Body of pancreas (tissue), 4 donors: ENCODE measurements at regions not wholly inside any gene's neighbourhood (a gene's known extent, or its start where the extent isn't known, plus 50 kb on each side); places are given as distances from the start of the nearest gene placed in this dataset.

Experiments used
- ATAC-seq: fragments of 150-250 bp; one replicate; pipeline ENCODE4 v1.9.1; 2016
- DNase-seq, 4 donors: peaks; one replicate each; pipeline ENCODE4 v3.0.0-alpha.2; 2019
- H3K27ac ChIP-seq, 4 donors: fragments of 200-600 bp; sonication (generic); 1 replicate in 3 of 4; 2 replicates in 1 of 4; pipeline versions ENCODE4 v1.5.1 to v1.6.1; 2016 to 2019; ENCODE audit warnings: mild to moderate bottlenecking in 1 of 4, mixed read lengths in 1 of 4, moderate library complexity in 1 of 4
- H3K27me3 ChIP-seq, 2 donors: fragments of 200-600 bp; sonication (generic); one replicate each; pipeline ENCODE4 v1.6.0; 2016; ENCODE audit warnings: mild to moderate bottlenecking in 1 of 2
- H3K36me3 ChIP-seq, 2 donors: fragments of 200-600 bp; sonication (generic); replicated peaks in 1 of 2; 2 replicates each; pipeline ENCODE4 v1.5.1; 2016; ENCODE audit warnings: low read depth in 2 of 2; ENCODE audit not compliant: insufficient read depth in 1 of 2
- H3K4me1 ChIP-seq: fragments of 200-600 bp; sonication (generic); one replicate; pipeline ENCODE4 v1.6.0; 2016
- H3K4me3 ChIP-seq, 2 donors: fragments of 200-600 bp; sonication (generic); 1 replicate in 1 of 2; 2 replicates in 1 of 2; pipeline ENCODE4 v1.5.1; 2016 to 2019
- H3K9me3 ChIP-seq, 3 donors: fragments of 200-600 bp; sonication (generic); 1 replicate in 2 of 3; 2 replicates in 1 of 3; pipeline ENCODE4 v1.5.1; 2016
- POLR2A ChIP-seq, 3 donors: fragments of 450-650 bp; IDR thresholded peaks; one replicate each; pipeline ENCODE4 v1.6.1; 2016; ENCODE audit warnings: antibody characterized with exemption in 3 of 3, mild to moderate bottlenecking in 2 of 3
- WGBS, 2 donors: methylation state at CpG; one replicate each; pipeline ENCODE4 v1.1.5; 2017; 5-methylcytosine and 5-hydroxymethylcytosine counted together
- intact Hi-C: fragments of 100-400 bp; cut with DNase I; formaldehyde crosslinking; loops from one replicate; pipeline ENCODE4 v1.15.1; 2023
- TF ChIP-seq, protein P1 (sequence below), 7 experiments: fragments of 450-650 bp in 4 of 7; fragments of 200-600 bp in 3 of 7; sonication (generic) in 3 of 7; IDR thresholded peaks; one replicate each; pipeline ENCODE4 v1.5.1; 2016 to 2019; ENCODE audit warnings: antibody characterized with exemption in 7 of 7

DNA sequence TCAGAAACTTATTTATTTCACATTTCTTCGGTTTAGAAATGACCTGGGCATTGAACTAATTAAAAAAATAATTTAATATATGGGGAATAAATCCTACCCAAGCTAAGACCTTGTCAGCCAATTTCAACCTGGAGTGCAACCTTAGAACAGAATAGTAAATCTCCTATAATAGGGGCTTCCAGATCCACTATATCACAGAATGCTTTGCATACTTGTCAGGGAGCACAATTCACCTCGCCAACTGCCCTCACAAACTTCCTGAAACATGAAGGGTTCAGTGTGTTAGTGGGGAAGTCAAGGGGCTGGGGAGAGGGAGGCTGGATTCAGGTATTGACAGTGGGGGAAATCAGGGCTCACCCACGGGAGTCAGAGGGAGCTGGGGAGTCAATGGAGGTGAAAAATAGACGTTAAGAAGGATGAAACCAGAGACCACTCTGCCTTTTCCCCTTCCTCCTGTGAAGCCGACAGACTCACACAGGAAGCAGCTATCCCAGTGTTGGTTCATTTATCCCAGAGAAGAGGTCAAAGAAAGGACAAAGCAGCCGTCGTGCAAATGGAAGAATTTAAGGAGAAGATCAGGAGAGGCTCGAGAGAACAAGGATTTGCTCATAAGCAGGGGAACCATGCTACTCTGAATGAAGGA, 453.3 kb downstream of the NUF2 start:
- Histone ChIP-seq H3K36me3 (no peaks in the 10 kb centered on the region), H3K27me3 (no peaks in the 10 kb centered on the region), H3K4me3 (no peak overlapping the region), H3K9me3 (no peaks in the 10 kb centered on the region), H3K27ac (no peak overlapping the region), H3K4me1 (no peaks in the 10 kb centered on the region)
- no peak for ATAC-seq
- DNase-seq = no peak
- intact Hi-C loops = no loop called here
- 18 to 24% methylated on average over 8 of the region's 8 CpGs for WGBS, 2 donors
- TF ChIP-seq POLR2A (IDR thresholded peaks at IDR 0.05) = no peak
- TF ChIP-seq, protein P1, sequence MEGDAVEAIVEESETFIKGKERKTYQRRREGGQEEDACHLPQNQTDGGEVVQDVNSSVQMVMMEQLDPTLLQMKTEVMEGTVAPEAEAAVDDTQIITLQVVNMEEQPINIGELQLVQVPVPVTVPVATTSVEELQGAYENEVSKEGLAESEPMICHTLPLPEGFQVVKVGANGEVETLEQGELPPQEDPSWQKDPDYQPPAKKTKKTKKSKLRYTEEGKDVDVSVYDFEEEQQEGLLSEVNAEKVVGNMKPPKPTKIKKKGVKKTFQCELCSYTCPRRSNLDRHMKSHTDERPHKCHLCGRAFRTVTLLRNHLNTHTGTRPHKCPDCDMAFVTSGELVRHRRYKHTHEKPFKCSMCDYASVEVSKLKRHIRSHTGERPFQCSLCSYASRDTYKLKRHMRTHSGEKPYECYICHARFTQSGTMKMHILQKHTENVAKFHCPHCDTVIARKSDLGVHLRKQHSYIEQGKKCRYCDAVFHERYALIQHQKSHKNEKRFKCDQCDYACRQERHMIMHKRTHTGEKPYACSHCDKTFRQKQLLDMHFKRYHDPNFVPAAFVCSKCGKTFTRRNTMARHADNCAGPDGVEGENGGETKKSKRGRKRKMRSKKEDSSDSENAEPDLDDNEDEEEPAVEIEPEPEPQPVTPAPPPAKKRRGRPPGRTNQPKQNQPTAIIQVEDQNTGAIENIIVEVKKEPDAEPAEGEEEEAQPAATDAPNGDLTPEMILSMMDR (IDR thresholded peaks at IDR 0.05) = no peak

DNA sequence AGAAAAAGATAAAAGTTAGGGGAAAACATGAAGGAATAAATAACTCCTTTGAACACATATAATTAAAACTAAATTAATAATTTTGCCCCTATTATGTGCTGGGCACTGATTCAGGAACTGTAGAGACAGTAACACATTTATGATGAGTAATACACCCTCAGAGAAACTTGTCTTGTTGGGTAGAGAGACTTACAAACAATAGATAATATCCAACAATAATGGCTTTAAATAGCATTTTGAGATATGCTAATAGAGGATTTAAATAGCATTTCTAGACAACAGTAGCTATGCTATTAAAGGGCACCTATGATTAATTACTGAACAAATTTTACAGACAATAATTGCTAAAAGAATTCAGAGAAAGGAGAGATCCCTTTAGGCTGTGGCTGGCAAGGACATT, 455.5 kb downstream of the NUF2 start:
- no peak for TF ChIP-seq POLR2A (IDR thresholded peaks at IDR 0.05)
- TF ChIP-seq, protein P1 (IDR thresholded peaks at IDR 0.05) = no peak

DNA sequence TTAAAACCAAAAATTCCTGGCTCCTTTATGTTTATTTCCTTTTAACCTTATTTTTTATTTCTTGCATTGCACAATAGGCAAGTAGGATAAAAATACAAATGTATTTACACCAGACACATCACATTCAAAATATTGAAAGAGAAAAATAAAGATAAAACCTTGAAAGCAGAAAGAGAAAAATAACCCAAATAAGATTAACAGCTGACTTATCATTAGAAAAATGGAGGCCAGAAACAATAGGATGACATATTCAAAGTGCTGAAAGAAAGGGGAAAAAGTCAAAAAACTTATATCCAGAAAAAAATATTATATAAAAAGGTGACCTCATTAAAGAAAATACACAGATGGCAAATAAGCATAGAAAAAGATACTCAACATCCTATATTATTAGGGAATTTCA, 459.4 kb downstream of the NUF2 start:
- intact Hi-C loops = no loop called here
- no peak for DNase-seq
- no peak for ATAC-seq
- H3K4me3 ChIP-seq = no peak overlapping the region
- TF ChIP-seq, protein P1 (IDR thresholded peaks at IDR 0.05) = no peak
- TF ChIP-seq POLR2A (IDR thresholded peaks at IDR 0.05) = no peak
- H3K4me1 ChIP-seq = no peaks in the 10 kb centered on the region
- no peaks in the 10 kb centered on the region for H3K27me3 ChIP-seq
- no peaks in the 10 kb centered on the region for H3K36me3 ChIP-seq
- no peaks in the 10 kb centered on the region for H3K9me3 ChIP-seq
- H3K27ac ChIP-seq = no peak overlapping the region

More for the DNA sequence above, 455.5 kb downstream of the NUF2 start:
- intact Hi-C loops = no loop called here
- Histone ChIP-seq H3K27me3 (no peaks in the 10 kb centered on the region), H3K36me3 (no peaks in the 10 kb centered on the region), H3K4me3 (no peak overlapping the region), H3K27ac (no peak overlapping the region), H3K4me1 (no peaks in the 10 kb centered on the region), H3K9me3 (no peaks in the 10 kb centered on the region)
- DNase-seq (no peak), ATAC-seq (no peak)

DNA sequence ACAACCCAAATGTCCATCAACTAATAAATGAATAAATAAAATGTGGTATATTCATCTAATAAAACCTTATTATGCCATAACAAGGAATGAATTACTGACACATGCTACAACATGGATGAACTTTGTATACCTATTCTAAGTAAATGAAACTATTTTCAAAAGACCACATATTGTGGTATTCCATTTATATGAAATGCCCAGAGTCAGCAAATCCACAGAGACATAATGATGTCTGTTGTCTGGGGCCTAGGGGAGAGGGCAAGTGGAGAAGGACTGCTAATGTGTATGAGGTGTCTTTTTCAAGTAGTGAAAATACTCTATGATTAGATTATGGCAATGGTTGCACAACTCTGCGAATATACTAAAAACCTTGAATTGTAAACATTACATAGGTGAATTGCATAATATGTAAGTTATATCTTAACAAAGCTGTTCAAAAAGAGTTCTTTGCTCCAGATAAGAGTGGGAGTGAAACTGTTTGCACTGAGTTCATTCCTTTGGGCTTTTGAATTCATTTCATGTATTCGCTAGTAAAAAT, 464.2 kb downstream of the NUF2 start:
- TF ChIP-seq POLR2A (IDR thresholded peaks at IDR 0.05) = no peak
- TF ChIP-seq, protein P1 (IDR thresholded peaks at IDR 0.05) = no peak
- Histone ChIP-seq H3K27ac (no peak overlapping the region), H3K4me1 (no peaks in the 10 kb centered on the region), H3K4me3 (no peak overlapping the region), H3K9me3 (no peaks in the 10 kb centered on the region), H3K27me3 (no peaks in the 10 kb centered on the region), H3K36me3 (no peaks in the 10 kb centered on the region)
- DNase-seq (no peak), ATAC-seq (no peak)
- WGBS, 2 donors = 38 to 52% methylated on average over 2 of the region's 2 CpGs
- intact Hi-C loops = no loop called here

DNA sequence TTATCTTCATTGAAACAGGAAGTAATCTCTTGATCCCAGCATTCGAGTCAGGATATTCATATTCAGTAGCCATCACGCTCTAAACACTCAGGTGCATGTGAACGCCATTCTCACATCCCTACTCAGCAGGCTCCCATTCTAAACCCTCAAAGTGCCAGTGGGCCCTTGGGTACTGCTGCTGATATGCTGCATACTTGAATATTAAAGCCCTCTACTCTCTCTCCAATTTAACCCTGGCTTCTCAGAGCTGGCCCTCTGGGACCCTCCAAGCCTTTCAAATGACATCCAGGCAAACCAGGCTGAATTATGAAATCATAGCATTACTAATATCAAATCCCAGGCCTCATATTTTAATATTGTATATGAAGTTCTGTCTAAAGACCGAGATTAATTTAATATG, 468.2 kb downstream of the NUF2 start:
- intact Hi-C loops = no loop called here
- ATAC-seq (no peak), DNase-seq (no peak)
- Histone ChIP-seq H3K36me3 (no peaks in the 10 kb centered on the region), H3K27ac (no peak overlapping the region), H3K27me3 (no peaks in the 10 kb centered on the region), H3K4me1 (no peaks in the 10 kb centered on the region), H3K9me3 (no peaks in the 10 kb centered on the region), H3K4me3 (no peak overlapping the region)
- TF ChIP-seq POLR2A (IDR thresholded peaks at IDR 0.05) = no peak
- TF ChIP-seq, protein P1 (IDR thresholded peaks at IDR 0.05) = no peak
- WGBS, 2 donors = 53 to 63% methylated on average over 4 of the region's 4 CpGs
